ENCODE measurements at regions not wholly inside any gene's neighbourhood (a gene's known extent, or its start where the extent isn't known, plus 50 kb on each side); places are given as distances from the start of the nearest gene placed in this dataset.

DNA sequence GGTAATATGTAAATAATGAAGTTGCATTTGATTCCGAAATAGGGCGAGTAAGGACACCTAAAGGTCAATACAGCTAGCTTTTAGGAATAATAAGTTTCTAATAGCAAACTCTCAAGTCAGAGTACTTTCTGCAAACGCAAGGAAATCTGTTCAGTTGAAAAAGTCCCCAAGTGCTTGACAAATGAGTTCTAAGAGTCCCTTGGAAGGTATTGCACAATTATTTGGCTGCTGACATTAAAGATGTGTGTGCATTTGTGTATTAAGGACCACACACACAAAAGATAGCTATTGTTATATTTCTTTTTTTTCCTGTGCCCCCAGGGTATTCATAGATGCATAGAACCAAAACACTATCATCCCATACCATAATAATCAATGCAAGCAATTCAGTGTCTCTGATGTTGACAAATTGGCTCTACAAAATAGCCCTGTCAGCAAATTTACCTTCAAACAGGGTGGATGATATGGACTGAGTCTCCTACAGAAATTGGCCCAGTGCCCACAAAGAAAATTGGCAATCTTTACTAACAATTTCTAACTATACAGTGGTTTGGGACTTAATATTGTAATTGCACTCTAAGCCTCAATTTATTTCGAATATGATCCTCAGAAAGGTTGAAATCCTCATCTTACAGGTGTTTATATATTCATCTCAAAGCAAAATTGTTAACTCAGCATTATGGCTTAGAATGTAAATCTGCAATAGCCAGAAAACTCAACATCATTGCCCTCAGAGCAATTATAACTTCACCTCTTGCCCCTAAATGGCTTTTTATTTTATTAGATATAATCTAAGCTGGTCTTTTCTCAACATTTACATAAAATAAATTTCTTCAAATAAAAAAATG lies 827.2 kb downstream of the MAT2B start (continued):
- TF ChIP-seq CUX1 (IDR thresholded peaks at IDR 0.05; ENCODE audit: insufficient replicate concordance, low read depth, low read length) (no peak), GATAD2B (conservative IDR thresholded peaks at IDR 0.05; ENCODE audit: low read depth) (no peak), NFIC (IDR thresholded peaks at IDR 0.05; ENCODE audit: low read depth, low read length) (no peak), POLR2A (IDR thresholded peaks at IDR 0.05; ENCODE audit: low read depth, low read length) (no peak)
- TF ChIP-seq, protein P1, sequence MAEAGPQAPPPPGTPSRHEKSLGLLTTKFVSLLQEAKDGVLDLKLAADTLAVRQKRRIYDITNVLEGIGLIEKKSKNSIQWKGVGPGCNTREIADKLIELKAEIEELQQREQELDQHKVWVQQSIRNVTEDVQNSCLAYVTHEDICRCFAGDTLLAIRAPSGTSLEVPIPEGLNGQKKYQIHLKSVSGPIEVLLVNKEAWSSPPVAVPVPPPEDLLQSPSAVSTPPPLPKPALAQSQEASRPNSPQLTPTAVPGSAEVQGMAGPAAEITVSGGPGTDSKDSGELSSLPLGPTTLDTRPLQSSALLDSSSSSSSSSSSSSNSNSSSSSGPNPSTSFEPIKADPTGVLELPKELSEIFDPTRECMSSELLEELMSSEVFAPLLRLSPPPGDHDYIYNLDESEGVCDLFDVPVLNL (IDR thresholded peaks at IDR 0.05; ENCODE audit: low read depth, low read length): no peak

All from GM12878 (cell line).